ENCODE measurements at regions not wholly inside any gene's neighbourhood (a gene's known extent, or its start where the extent isn't known, plus 50 kb on each side); places are given as distances from the start of the nearest gene placed in this dataset.

GRCh38 chr6:104466306-104466705 lies 393.4 kb downstream of the HACE1 start:
- Histone ChIP-seq H3K36me3 (ENCODE audit: insufficient read depth, low read length) (no peaks in the 10 kb centered on the region), H2AFZ (ENCODE audit: low read depth, low read length) (no peak overlapping the region), H4K20me1 (ENCODE audit: insufficient read depth) (no peaks in the 10 kb centered on the region), H3K4me2 (ENCODE audit: low read length) (no peak overlapping the region), H3K27me3 (ENCODE audit: insufficient read depth, low read depth, low read length) (no peaks in the 10 kb centered on the region), H3K27ac (ENCODE audit: low read length) (no peak overlapping the region), H3K4me3 (ENCODE audit: low read length) (no peak overlapping the region), H3K9me2 (ENCODE audit: insufficient read depth, low read length) (no peaks in the 10 kb centered on the region), H3K9me3 (ENCODE audit: low read length) (no peaks in the 10 kb centered on the region), H3F3A (ENCODE audit: insufficient read depth, low read length, poor library complexity, severe bottlenecking) (no peaks in the 10 kb centered on the region), H3K79me2 (replicated peaks; ENCODE audit: insufficient read depth, low read length) (no peaks in the 10 kb centered on the region), H3K9ac (ENCODE audit: low read length) (no peak overlapping the region)
- TF ChIP-seq CTCF (IDR thresholded peaks at IDR 0.05; ENCODE audit: poor library complexity, severe bottlenecking) (no peak), RAD21 (conservative IDR thresholded peaks at IDR 0.05) (no peak), EZH2 (IDR thresholded peaks at IDR 0.05; ENCODE audit: borderline replicate concordance, insufficient read depth, low read length, poor library complexity, severe bottlenecking) (no peak), SMC3 (conservative IDR thresholded peaks at IDR 0.05; ENCODE audit: poor library complexity) (no peak), POLR2AphosphoS5 (IDR thresholded peaks at IDR 0.05) (no peak), TAF1 (IDR thresholded peaks at IDR 0.05; ENCODE audit: low read depth) (no peak), REST (IDR thresholded peaks at IDR 0.05; ENCODE audit: borderline replicate concordance) (no peak), EP300 (conservative IDR thresholded peaks at IDR 0.05; ENCODE audit: poor library complexity, severe bottlenecking) (no peak), MXI1 (conservative IDR thresholded peaks at IDR 0.05; ENCODE audit: poor library complexity, severe bottlenecking) (no peak)

- no peak overlapping the region for H3K27ac ChIP-seq (ENCODE audit: low read length)
- no peaks in the 10 kb centered on the region for H3K9me3 ChIP-seq (ENCODE audit: low read length)
- no peaks in the 10 kb centered on the region for H3F3A ChIP-seq (ENCODE audit: insufficient read depth, low read length, poor library complexity, severe bottlenecking)
- no peak overlapping the region for H2AFZ ChIP-seq (ENCODE audit: low read depth, low read length)
- no peaks in the 10 kb centered on the region for H3K79me2 ChIP-seq (replicated peaks; ENCODE audit: insufficient read depth, low read length)
- H3K9me2 ChIP-seq (ENCODE audit: insufficient read depth, low read length), result no peaks in the 10 kb centered on the region
- H3K9ac ChIP-seq (ENCODE audit: low read length), result no peak overlapping the region
- TF ChIP-seq REST (IDR thresholded peaks at IDR 0.05; ENCODE audit: borderline replicate concordance) (peak; percentile 42), EZH2 (IDR thresholded peaks at IDR 0.05; ENCODE audit: borderline replicate concordance, insufficient read depth, low read length, poor library complexity, severe bottlenecking) (no peak), EP300 (conservative IDR thresholded peaks at IDR 0.05; ENCODE audit: poor library complexity, severe bottlenecking) (peak; percentile 15), CTCF (IDR thresholded peaks at IDR 0.05; ENCODE audit: poor library complexity, severe bottlenecking) (no peak), TAF1 (IDR thresholded peaks at IDR 0.05; ENCODE audit: low read depth) (no peak), MXI1 (conservative IDR thresholded peaks at IDR 0.05; ENCODE audit: poor library complexity, severe bottlenecking) (no peak), RAD21 (conservative IDR thresholded peaks at IDR 0.05) (no peak), POLR2AphosphoS5 (IDR thresholded peaks at IDR 0.05) (peak; percentile 92), SMC3 (conservative IDR thresholded peaks at IDR 0.05; ENCODE audit: poor library complexity) (no peak)
- H3K36me3 ChIP-seq (ENCODE audit: insufficient read depth, low read length), result no peaks in the 10 kb centered on the region
- no peak overlapping the region for H3K4me2 ChIP-seq (ENCODE audit: low read length)
- H4K20me1 ChIP-seq (ENCODE audit: insufficient read depth), result no peaks in the 10 kb centered on the region
- no peak overlapping the region for H3K4me3 ChIP-seq (ENCODE audit: low read length)
- H3K27me3 ChIP-seq (ENCODE audit: insufficient read depth, low read depth, low read length), result no peaks in the 10 kb centered on the region
Observed at GRCh38 chr6:104462811-104463599, 396.7 kb downstream of the HACE1 start.
